WTC11 (cell line): ENCODE measurements at regions not wholly inside any gene's neighbourhood (a gene's known extent, or its start where the extent isn't known, plus 50 kb on each side); places are given as distances from the start of the nearest gene placed in this dataset.

Experiments used
- ATAC-seq: fragments of 200-7000 bp; cut with Tn5 transposase; 2 replicates; pipeline ENCODE4 v1.10.0; 2021; ENCODE audit warnings: mild to moderate bottlenecking, moderate library complexity
- CTCF ChIA-PET: fragments of 300-600 bp; sonication (Branson Sonifier 250); formaldehyde crosslinking; loops from one replicate; lab custom pipeline; 2021; ENCODE audit warnings: antibody characterized with exemption; lab: Charles Lee
- POLR2A ChIA-PET: fragments of 350-600 bp; sonication (Branson Sonifier 250); formaldehyde crosslinking; loops from one replicate; lab custom pipeline; 2021; ENCODE audit warnings: antibody characterized with exemption; lab: Charles Lee
- DNase-seq: peaks from one replicate; pipeline ENCODE4 v3.0.0; 2021; ENCODE audit warnings: low spot score
- H3K27ac Mint-ChIP-seq: 2 replicates; pipeline ENCODE4 v1.8.0; 2021; ENCODE audit warnings: mixed read lengths
- H3K27me3 Mint-ChIP-seq: 2 replicates; pipeline ENCODE4 v1.8.0; 2021; ENCODE audit warnings: low read depth, mild to moderate bottlenecking, moderate library complexity, mixed read lengths
- H3K36me3 Mint-ChIP-seq: 2 replicates; pipeline ENCODE4 v1.8.0; 2021; ENCODE audit warnings: mixed read lengths
- H3K4me1 Mint-ChIP-seq: 2 replicates; pipeline ENCODE4 v1.8.0; 2022; ENCODE audit warnings: mixed read lengths
- H3K4me3 Mint-ChIP-seq: 2 replicates; pipeline ENCODE4 v1.8.0; 2021; ENCODE audit warnings: mild to moderate bottlenecking, moderate library complexity, mixed read lengths
- H3K9me3 Mint-ChIP-seq: 2 replicates; pipeline ENCODE4 v1.8.0; 2021; ENCODE audit warnings: mixed read lengths
- ELF4 ChIP-seq: sonication (generic); formaldehyde crosslinking; IDR thresholded peaks from 2 replicates; pipeline ENCODE4 v1.8.1; 2022; ENCODE audit warnings: low read depth, mild to moderate bottlenecking, moderate library complexity, missing genetic modification reagents
- EMX1 ChIP-seq: fragments of 250-450 bp; sonication (Bioruptor Pico); IDR thresholded peaks from 2 replicates; pipeline ENCODE4 v1.8.0; 2021; ENCODE audit warnings: mild to moderate bottlenecking
- ESRRA ChIP-seq: sonication (generic); formaldehyde crosslinking; IDR thresholded peaks from 2 replicates; pipeline ENCODE4 v1.8.1; 2022; ENCODE audit warnings: mild to moderate bottlenecking, missing genetic modification reagents, borderline replicate concordance
- IRF2 ChIP-seq: sonication (generic); formaldehyde crosslinking; IDR thresholded peaks from 2 replicates; pipeline ENCODE4 v1.8.0; 2022; ENCODE audit warnings: low read depth, missing genetic modification reagents, borderline replicate concordance
- SMAD3 ChIP-seq: sonication (generic); formaldehyde crosslinking; IDR thresholded peaks from 2 replicates; pipeline ENCODE4 v1.8.0; 2022; ENCODE audit warnings: missing genetic modification reagents, mild to moderate bottlenecking, borderline replicate concordance
- SOX15 ChIP-seq: fragments of 250-450 bp; sonication (Bioruptor Pico); IDR thresholded peaks from 2 replicates; pipeline ENCODE4 v1.9.0; 2021; ENCODE audit warnings: mild to moderate bottlenecking
- TCF7 ChIP-seq: sonication (generic); formaldehyde crosslinking; IDR thresholded peaks from 2 replicates; pipeline ENCODE4 v1.8.0; 2022; ENCODE audit warnings: mild to moderate bottlenecking, low read depth, missing genetic modification reagents, moderate library complexity
- TEAD1 ChIP-seq: sonication (generic); formaldehyde crosslinking; IDR thresholded peaks from 2 replicates; pipeline ENCODE4 v1.8.0; 2022; ENCODE audit warnings: mild to moderate bottlenecking, missing genetic modification reagents
- TP53 ChIP-seq: sonication (generic); formaldehyde crosslinking; IDR thresholded peaks from 2 replicates; pipeline ENCODE4 v1.8.1; 2023; ENCODE audit warnings: mild to moderate bottlenecking, missing genetic modification reagents
- ZBTB21 ChIP-seq: sonication (generic); formaldehyde crosslinking; IDR thresholded peaks from 2 replicates; pipeline ENCODE4 v1.8.1; 2023; ENCODE audit warnings: mild to moderate bottlenecking, missing genetic modification reagents, borderline replicate concordance
- ZBTB43 ChIP-seq: sonication (generic); formaldehyde crosslinking; IDR thresholded peaks from 2 replicates; pipeline ENCODE4 v1.8.1; 2023; ENCODE audit warnings: mild to moderate bottlenecking, missing genetic modification reagents
- ZNF219 ChIP-seq: sonication (generic); formaldehyde crosslinking; IDR thresholded peaks from 2 replicates; pipeline ENCODE4 v1.8.0; 2023; ENCODE audit warnings: missing genetic modification reagents, mild to moderate bottlenecking, borderline replicate concordance
- ZNF263 ChIP-seq: sonication (generic); formaldehyde crosslinking; IDR thresholded peaks from 2 replicates; pipeline ENCODE4 v1.8.1; 2022; ENCODE audit warnings: low read depth, mild to moderate bottlenecking, moderate library complexity, missing genetic modification reagents
- ZSCAN18 ChIP-seq: fragments of 250-450 bp; sonication (Bioruptor Pico); IDR thresholded peaks from 2 replicates; pipeline ENCODE4 v2.1.2; 2022; ENCODE audit warnings: mild to moderate bottlenecking, moderate library complexity
- TF ChIP-seq, protein P1 (sequence below): sonication (generic); formaldehyde crosslinking; IDR thresholded peaks from 2 replicates; pipeline ENCODE4 v1.8.1; 2022; ENCODE audit warnings: low read depth, missing genetic modification reagents, borderline replicate concordance
- TF ChIP-seq, protein P2 (sequence below): fragments of 250-450 bp; sonication (Bioruptor Pico); IDR thresholded peaks from 2 replicates; pipeline ENCODE4 v1.9.0; 2021; ENCODE audit warnings: mild to moderate bottlenecking
- TF ChIP-seq, protein P3 (sequence below): fragments of 250-450 bp; sonication (Bioruptor Pico); IDR thresholded peaks from 2 replicates; pipeline ENCODE4 v1.9.0; 2021; ENCODE audit warnings: moderate library complexity, mild to moderate bottlenecking, inconsistent platforms, borderline replicate concordance
- TF ChIP-seq, protein P4 (sequence below): sonication (generic); formaldehyde crosslinking; IDR thresholded peaks from 2 replicates; pipeline ENCODE4 v1.8.0; 2023; ENCODE audit warnings: missing genetic modification reagents

- peaks cover 12% of the 10 kb centered on the region for H3K4me1 Mint-ChIP-seq
- H3K36me3 Mint-ChIP-seq, result no peaks in the 10 kb centered on the region
- no peak overlapping the region for H3K27ac Mint-ChIP-seq
- ATAC-seq (peak; percentile 47; the same call in 1 of the 2 replicates), DNase-seq (no peak)
- no peaks in the 10 kb centered on the region for H3K9me3 Mint-ChIP-seq
- TF ChIP-seq ZBTB21 (CRISPR knock-in tag), result no peak
- TF ChIP-seq TEAD1 (CRISPR knock-in tag), result no peak
- no peak for TF ChIP-seq ZBTB43 (CRISPR knock-in tag)
- no peak for TF ChIP-seq ZSCAN18 (CRISPR knock-in tag)
- TF ChIP-seq, protein P1, sequence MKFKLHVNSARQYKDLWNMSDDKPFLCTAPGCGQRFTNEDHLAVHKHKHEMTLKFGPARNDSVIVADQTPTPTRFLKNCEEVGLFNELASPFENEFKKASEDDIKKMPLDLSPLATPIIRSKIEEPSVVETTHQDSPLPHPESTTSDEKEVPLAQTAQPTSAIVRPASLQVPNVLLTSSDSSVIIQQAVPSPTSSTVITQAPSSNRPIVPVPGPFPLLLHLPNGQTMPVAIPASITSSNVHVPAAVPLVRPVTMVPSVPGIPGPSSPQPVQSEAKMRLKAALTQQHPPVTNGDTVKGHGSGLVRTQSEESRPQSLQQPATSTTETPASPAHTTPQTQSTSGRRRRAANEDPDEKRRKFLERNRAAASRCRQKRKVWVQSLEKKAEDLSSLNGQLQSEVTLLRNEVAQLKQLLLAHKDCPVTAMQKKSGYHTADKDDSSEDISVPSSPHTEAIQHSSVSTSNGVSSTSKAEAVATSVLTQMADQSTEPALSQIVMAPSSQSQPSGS (CRISPR knock-in tag), result no peak
- no peak for TF ChIP-seq SMAD3
- TF ChIP-seq TCF7, result no peak
- no peak for TF ChIP-seq ZNF263 (CRISPR knock-in tag)
- no peak for TF ChIP-seq IRF2 (CRISPR knock-in tag)
- TF ChIP-seq, protein P2, sequence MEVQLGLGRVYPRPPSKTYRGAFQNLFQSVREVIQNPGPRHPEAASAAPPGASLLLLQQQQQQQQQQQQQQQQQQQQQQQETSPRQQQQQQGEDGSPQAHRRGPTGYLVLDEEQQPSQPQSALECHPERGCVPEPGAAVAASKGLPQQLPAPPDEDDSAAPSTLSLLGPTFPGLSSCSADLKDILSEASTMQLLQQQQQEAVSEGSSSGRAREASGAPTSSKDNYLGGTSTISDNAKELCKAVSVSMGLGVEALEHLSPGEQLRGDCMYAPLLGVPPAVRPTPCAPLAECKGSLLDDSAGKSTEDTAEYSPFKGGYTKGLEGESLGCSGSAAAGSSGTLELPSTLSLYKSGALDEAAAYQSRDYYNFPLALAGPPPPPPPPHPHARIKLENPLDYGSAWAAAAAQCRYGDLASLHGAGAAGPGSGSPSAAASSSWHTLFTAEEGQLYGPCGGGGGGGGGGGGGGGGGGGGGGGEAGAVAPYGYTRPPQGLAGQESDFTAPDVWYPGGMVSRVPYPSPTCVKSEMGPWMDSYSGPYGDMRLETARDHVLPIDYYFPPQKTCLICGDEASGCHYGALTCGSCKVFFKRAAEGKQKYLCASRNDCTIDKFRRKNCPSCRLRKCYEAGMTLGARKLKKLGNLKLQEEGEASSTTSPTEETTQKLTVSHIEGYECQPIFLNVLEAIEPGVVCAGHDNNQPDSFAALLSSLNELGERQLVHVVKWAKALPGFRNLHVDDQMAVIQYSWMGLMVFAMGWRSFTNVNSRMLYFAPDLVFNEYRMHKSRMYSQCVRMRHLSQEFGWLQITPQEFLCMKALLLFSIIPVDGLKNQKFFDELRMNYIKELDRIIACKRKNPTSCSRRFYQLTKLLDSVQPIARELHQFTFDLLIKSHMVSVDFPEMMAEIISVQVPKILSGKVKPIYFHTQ (CRISPR knock-in tag), result no peak
- TF ChIP-seq, protein P3, sequence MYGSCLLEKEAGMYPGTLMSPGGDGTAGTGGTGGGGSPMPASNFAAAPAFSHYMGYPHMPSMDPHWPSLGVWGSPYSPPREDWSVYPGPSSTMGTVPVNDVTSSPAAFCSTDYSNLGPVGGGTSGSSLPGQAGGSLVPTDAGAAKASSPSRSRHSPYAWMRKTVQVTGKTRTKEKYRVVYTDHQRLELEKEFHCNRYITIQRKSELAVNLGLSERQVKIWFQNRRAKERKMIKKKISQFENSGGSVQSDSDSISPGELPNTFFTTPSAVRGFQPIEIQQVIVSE (CRISPR knock-in tag), result no peak
- TF ChIP-seq, protein P4, sequence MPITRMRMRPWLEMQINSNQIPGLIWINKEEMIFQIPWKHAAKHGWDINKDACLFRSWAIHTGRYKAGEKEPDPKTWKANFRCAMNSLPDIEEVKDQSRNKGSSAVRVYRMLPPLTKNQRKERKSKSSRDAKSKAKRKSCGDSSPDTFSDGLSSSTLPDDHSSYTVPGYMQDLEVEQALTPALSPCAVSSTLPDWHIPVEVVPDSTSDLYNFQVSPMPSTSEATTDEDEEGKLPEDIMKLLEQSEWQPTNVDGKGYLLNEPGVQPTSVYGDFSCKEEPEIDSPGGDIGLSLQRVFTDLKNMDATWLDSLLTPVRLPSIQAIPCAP (CRISPR knock-in tag), result no peak
- TF ChIP-seq SOX15 (CRISPR knock-in tag), result no peak
- TF ChIP-seq ZNF219 (CRISPR knock-in tag), result no peak
- no peak for TF ChIP-seq ESRRA (CRISPR knock-in tag)
- no peak for TF ChIP-seq EMX1 (CRISPR knock-in tag)
- TF ChIP-seq ELF4 (CRISPR knock-in tag), result no peak
- TF ChIP-seq TP53 (CRISPR knock-in tag), result no peak
- CTCF ChIA-PET, result no interaction called here
- H3K4me3 Mint-ChIP-seq, result no peak overlapping the region
- no peaks in the 10 kb centered on the region for H3K27me3 Mint-ChIP-seq
- POLR2A ChIA-PET, result no interaction called here
Observed at GRCh38 chr13:37211487-37211886, 106.0 kb upstream of the CSNK1A1L start.
